ENCODE measurements at regions not wholly inside any gene's neighbourhood (a gene's known extent, or its start where the extent isn't known, plus 50 kb on each side); places are given as distances from the start of the nearest gene placed in this dataset.

DNA sequence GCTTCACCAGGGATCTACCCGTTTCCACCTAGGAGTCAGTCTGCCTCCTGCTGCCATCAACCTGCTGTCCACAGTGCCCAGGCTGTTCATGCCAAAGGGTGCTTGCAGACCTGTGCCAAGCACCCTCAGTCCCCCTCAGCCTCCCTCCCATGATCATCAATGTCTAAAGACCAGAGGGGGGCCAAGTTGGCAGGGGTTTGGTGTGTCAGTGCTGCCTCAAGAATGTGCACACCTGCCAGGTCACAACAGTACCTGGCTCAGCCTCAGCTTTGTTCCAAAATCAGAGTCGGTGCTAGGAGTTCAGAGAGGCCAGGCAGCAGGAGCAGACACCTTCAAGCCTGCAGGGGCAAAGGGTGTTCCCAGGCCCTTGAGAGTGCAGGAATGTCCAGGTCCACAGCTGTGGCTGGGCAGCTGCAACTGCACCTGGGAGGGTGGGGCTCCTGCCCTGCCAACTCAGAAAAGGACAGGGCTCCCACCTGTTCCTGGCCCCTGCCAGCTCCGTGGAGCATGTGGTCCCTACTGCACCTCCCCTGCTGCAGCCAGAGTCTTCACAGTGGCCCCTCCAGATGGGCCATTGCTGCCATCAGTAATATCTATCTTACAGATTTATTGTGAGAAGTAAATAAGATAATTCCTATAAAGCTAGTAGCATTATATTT lies 219.5 kb downstream of the POLR1F start:
- no peak for TF ChIP-seq CTCF (conservative IDR thresholded peaks at IDR 0.05; ENCODE audit: low read depth, low read length)
- no peak overlapping the region for H3K4me3 ChIP-seq (ENCODE audit: low read length)
- DNase-seq (ENCODE audit: low read depth) = no peak

DNA sequence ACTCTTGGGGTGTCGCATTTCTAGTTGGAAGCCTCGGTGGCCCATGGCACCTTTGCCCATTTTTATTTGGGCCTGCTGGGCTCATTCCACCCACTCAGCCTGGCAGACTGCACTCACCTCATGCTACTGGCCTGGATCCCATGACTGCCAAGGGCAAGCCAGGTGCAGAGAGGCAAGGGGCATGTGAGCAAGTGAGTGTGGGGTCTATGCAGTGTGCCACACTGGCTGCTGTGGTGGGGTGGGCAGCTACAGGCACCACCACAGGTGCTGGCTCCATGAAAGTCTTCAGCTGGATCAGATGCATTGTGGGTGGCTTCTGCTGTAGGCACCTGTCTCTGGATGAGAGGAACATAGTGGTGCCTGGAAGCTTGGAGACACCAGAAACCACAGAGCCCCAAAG lies 220.8 kb downstream of the POLR1F start:
- no peak overlapping the region for H3K4me3 ChIP-seq (ENCODE audit: low read length)
- TF ChIP-seq CTCF (conservative IDR thresholded peaks at IDR 0.05; ENCODE audit: low read depth, low read length) = no peak
- DNase-seq (ENCODE audit: low read depth) = no peak

- DNase-seq (ENCODE audit: low read depth) = no peak
- H3K4me3 ChIP-seq (ENCODE audit: low read length) = no peak overlapping the region
- no peak for TF ChIP-seq CTCF (conservative IDR thresholded peaks at IDR 0.05; ENCODE audit: low read depth, low read length)
These were observed 226.2 kb downstream of the POLR1F start for GRCh38 chr7:19482628-19483027.

DNA sequence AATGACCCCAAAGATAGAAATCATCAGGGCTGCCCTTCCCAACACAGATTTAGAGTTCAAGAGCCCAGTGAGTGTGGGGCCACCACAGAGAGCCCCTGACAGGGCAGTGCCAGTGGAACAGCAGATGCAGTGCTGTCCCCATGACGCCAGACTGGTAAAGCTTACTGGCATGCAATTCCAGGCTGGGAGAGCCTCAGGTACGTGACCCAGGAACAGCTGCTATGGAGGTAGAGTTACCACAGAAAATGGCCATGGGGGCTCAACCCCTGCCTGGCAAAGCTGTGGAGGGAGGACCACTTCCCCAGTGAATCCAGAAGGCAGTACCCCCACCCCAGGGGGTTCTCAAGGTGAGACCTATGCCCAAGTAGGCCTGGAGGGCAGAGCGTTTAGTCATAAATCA lies 228.5 kb downstream of the POLR1F start:
- H3K4me3 ChIP-seq (ENCODE audit: low read length) = no peak overlapping the region
- DNase-seq (ENCODE audit: low read depth) = no peak
- TF ChIP-seq CTCF (conservative IDR thresholded peaks at IDR 0.05; ENCODE audit: low read depth, low read length) = no peak

- H3K4me3 ChIP-seq (ENCODE audit: low read length) = no peak overlapping the region
- DNase-seq (ENCODE audit: low read depth) = no peak
- TF ChIP-seq CTCF (conservative IDR thresholded peaks at IDR 0.05; ENCODE audit: low read depth, low read length) = no peak
These were observed 238.8 kb downstream of the POLR1F start for GRCh38 chr7:19470031-19470430.

DNA sequence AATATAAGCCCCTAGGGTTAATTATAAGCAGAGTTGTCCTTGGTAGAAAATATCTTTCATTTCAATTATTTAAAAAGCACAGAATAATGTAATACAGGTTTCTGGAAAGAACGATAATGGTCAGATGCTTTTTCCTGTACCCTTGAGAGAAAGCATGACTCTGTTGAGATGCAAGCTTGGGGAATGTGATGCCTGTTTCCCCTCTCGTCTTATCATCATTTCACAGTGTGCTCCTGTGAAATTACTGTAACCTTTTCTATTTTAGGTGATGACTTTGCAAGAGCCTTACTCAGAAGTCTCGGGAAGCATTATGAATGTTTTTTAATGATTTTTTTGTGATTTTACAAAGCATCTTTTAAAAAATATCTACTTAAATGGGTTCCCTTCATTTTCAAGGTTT lies 243.0 kb downstream of the POLR1F start:
- TF ChIP-seq CTCF (conservative IDR thresholded peaks at IDR 0.05; ENCODE audit: low read depth, low read length) = no peak
- no peak overlapping the region for H3K4me3 ChIP-seq (ENCODE audit: low read length)
- DNase-seq (ENCODE audit: low read depth) = no peak

DNA sequence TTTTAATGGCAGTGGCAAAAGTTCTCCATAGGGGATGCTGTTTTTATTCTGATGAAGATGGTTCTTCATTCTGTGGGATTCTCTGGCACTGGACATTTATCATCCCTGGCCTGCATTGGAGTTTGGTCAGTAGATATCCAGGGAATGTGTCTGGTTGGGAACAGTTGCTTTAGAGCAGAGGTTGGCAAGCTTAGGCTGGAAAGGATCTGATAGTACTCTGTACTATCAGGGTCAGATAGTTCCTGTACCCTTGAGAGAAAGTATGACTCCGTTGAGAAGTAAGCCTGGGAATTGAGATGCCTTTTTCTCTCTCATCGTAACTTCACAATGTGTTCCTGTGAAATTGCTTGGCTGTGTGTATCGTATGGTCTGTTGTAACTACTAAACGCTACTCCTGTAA lies 244.1 kb downstream of the POLR1F start:
- DNase-seq (ENCODE audit: low read depth) = no peak
- no peak for TF ChIP-seq CTCF (conservative IDR thresholded peaks at IDR 0.05; ENCODE audit: low read depth, low read length)
- no peak overlapping the region for H3K4me3 ChIP-seq (ENCODE audit: low read length)

Data from retinal pigment epithelial cell (primary cell).